NB4 (cell line): ENCODE measurements at regions not wholly inside any gene's neighbourhood (a gene's known extent, or its start where the extent isn't known, plus 50 kb on each side); places are given as distances from the start of the nearest gene placed in this dataset.

Experiments used
- MYC ChIP-seq: IDR thresholded peaks from 2 replicates; pipeline ENCODE4 v1.6.1; 2011; ENCODE audit warnings: low read depth, low read length
- POLR2A ChIP-seq: IDR thresholded peaks from 2 replicates; pipeline ENCODE4 v1.6.1; 2011; ENCODE audit warnings: mild to moderate bottlenecking; ENCODE audit not compliant: insufficient read length; ENCODE audit errors: extremely low read depth
- TF ChIP-seq, protein P1 (sequence below): IDR thresholded peaks from one replicate; pipeline ENCODE4 v1.5.1; 2012; ENCODE audit warnings: low read depth, low read length
- TF ChIP-seq, protein P2 (sequence below): IDR thresholded peaks from 2 replicates; pipeline ENCODE4 v1.6.1; 2011; ENCODE audit warnings: low read depth, low read length

DNA sequence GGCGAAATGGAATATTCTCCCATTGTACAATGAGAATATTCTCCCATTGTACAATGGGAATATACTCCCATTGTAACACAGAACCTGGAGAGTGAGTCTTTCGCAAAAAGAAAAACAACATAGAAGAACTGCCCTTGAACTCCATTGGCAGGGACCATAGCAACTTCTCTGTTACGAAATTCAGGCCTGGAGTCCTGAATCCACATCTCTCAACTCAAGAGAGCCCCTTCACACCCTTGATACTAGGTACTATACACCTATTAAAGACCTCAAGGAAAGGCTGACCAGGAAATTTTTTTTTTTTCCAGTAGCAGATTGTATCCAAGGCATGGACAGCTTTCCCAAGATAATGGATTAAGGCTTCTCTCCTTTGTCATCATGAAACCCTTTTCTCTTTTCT is 1687.0 kb downstream of the GRIK2 start:
- TF ChIP-seq, protein P1, sequence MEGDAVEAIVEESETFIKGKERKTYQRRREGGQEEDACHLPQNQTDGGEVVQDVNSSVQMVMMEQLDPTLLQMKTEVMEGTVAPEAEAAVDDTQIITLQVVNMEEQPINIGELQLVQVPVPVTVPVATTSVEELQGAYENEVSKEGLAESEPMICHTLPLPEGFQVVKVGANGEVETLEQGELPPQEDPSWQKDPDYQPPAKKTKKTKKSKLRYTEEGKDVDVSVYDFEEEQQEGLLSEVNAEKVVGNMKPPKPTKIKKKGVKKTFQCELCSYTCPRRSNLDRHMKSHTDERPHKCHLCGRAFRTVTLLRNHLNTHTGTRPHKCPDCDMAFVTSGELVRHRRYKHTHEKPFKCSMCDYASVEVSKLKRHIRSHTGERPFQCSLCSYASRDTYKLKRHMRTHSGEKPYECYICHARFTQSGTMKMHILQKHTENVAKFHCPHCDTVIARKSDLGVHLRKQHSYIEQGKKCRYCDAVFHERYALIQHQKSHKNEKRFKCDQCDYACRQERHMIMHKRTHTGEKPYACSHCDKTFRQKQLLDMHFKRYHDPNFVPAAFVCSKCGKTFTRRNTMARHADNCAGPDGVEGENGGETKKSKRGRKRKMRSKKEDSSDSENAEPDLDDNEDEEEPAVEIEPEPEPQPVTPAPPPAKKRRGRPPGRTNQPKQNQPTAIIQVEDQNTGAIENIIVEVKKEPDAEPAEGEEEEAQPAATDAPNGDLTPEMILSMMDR = no peak
- no peak for TF ChIP-seq POLR2A
- no peak for TF ChIP-seq MYC
- TF ChIP-seq, protein P2, sequence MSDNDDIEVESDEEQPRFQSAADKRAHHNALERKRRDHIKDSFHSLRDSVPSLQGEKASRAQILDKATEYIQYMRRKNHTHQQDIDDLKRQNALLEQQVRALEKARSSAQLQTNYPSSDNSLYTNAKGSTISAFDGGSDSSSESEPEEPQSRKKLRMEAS = no peak
